Ovary (tissue), 3 donors: ENCODE measurements at regions not wholly inside any gene's neighbourhood (a gene's known extent, or its start where the extent isn't known, plus 50 kb on each side); places are given as distances from the start of the nearest gene placed in this dataset.

Experiments
- CTCF ChIP-seq, 3 donors: fragments of 450-650 bp in 2 of 3; fragments of 200-600 bp in 1 of 3; IDR thresholded peaks; one replicate each; pipeline versions ENCODE4 v1.5.1 to v1.8.0; 2016 to 2022; ENCODE audit warnings: antibody characterized with exemption in 3 of 3, mild to moderate bottlenecking in 1 of 3
- EP300 ChIP-seq: sonication (generic); formaldehyde crosslinking; IDR thresholded peaks from one replicate; pipeline ENCODE4 v1.6.1; 2017; ENCODE audit warnings: antibody characterized with exemption
- donor health status: DM: no; HTN: no; CAD: no.

GRCh38 chr1:166489670-166490436, 323.1 kb upstream of the FAM78B start:
- TF ChIP-seq CTCF (IDR thresholded peaks at IDR 0.05): no peak
- no peak for TF ChIP-seq EP300
